GM19351 (cell line): ENCODE measurements at regions not wholly inside any gene's neighbourhood (a gene's known extent, or its start where the extent isn't known, plus 50 kb on each side); places are given as distances from the start of the nearest gene placed in this dataset.
A peak's percentile ranks its signal among the peaks of the same experiment; 100 is the strongest.
"Not testable (repeated sequence)": the region's sequence is repeated elsewhere in the genome, so short reads cannot be mapped to it uniquely, and the experiment has no call there.

Experiments
- ATAC-seq: cut with Tn5 transposase; IDR thresholded peaks from one replicate; pipeline ENCODE4 v1.9.1; 2021; ENCODE audit warnings: mild to moderate bottlenecking, moderate library complexity; ENCODE audit not compliant: unreplicated experiment

- not testable (repeated sequence) for ATAC-seq
Measured at GRCh38 chr4:49117951-49118350, 131.9 kb downstream of the CWH43 start.

GRCh38 chr4:49118379-49119212 lies 132.5 kb downstream of the CWH43 start:
- ATAC-seq: not testable (repeated sequence)

GRCh38 chr4:49119345-49119744 lies 133.3 kb downstream of the CWH43 start:
- not testable (repeated sequence) for ATAC-seq

GRCh38 chr4:49120042-49120779 lies 134.1 kb downstream of the CWH43 start:
- not testable (repeated sequence) for ATAC-seq

GRCh38 chr4:49120804-49121203 lies 134.7 kb downstream of the CWH43 start:
- not testable (repeated sequence) for ATAC-seq

GRCh38 chr4:49126443-49126842 lies 140.4 kb downstream of the CWH43 start:
- ATAC-seq: not testable (repeated sequence)

GRCh38 chr4:49126858-49127257 lies 140.8 kb downstream of the CWH43 start:
- ATAC-seq: not testable (repeated sequence)

GRCh38 chr4:49129385-49129784 lies 143.3 kb downstream of the CWH43 start:
- not testable (repeated sequence) for ATAC-seq

- ATAC-seq: not testable (repeated sequence)
Measured at GRCh38 chr4:49129870-49130269, 143.8 kb downstream of the CWH43 start.

- ATAC-seq: not testable (repeated sequence)
Measured at GRCh38 chr4:49130724-49131123, 144.6 kb downstream of the CWH43 start.

- ATAC-seq: not testable (repeated sequence)
Measured at GRCh38 chr4:49137043-49137442, 151.0 kb downstream of the CWH43 start.

- ATAC-seq: not testable (repeated sequence)
Measured at GRCh38 chr4:49137961-49138360, 151.9 kb downstream of the CWH43 start.

- ATAC-seq: not testable (repeated sequence)
Measured at GRCh38 chr4:49138818-49139217, 152.7 kb downstream of the CWH43 start.

- not testable (repeated sequence) for ATAC-seq
Measured at GRCh38 chr4:49139513-49139912, 153.4 kb downstream of the CWH43 start.

GRCh38 chr4:49140351-49140750 lies 154.3 kb downstream of the CWH43 start:
- not testable (repeated sequence) for ATAC-seq

GRCh38 chr4:49141955-49142354 lies 155.9 kb downstream of the CWH43 start:
- not testable (repeated sequence) for ATAC-seq

- peak; percentile 48 for ATAC-seq
Measured at GRCh38 chr4:49147143-49147542, 161.1 kb downstream of the CWH43 start.

- ATAC-seq: not testable (repeated sequence)
Measured at GRCh38 chr4:49147596-49147995, 161.5 kb downstream of the CWH43 start.

- ATAC-seq: peak; percentile 63
Measured at GRCh38 chr4:49149006-49149975, 163.2 kb downstream of the CWH43 start.

GRCh38 chr4:49150351-49151083 lies 164.4 kb downstream of the CWH43 start:
- ATAC-seq: not testable (repeated sequence)
